Activated naive CD8-positive, alpha-beta T cell treated with anti-CD3 and anti-CD28 coated beads, Interleukin-2, amount 10 ng/mL, durations not matched to agents 7 days and 5 days (primary cell): ENCODE measurements at regions not wholly inside any gene's neighbourhood (a gene's known extent, or its start where the extent isn't known, plus 50 kb on each side); places are given as distances from the start of the nearest gene placed in this dataset.

Experiments
- ATAC-seq: fragments of 150-1000 bp; cut with Tn5 transposase; one replicate; pipeline ENCODE4 v1.10.0; 2021; ENCODE audit warnings: low read depth, moderate library complexity
- POLR2A ChIA-PET: fragments of 350-600 bp; sonication (Branson Sonifier 250); formaldehyde crosslinking; loops from one replicate; lab custom pipeline; 2021; ENCODE audit warnings: antibody characterized with exemption; lab: Charles Lee
- DNase-seq: peaks from one replicate; pipeline ENCODE4 v3.0.0; 2021
- H3K27ac Mint-ChIP-seq: one replicate; pipeline ENCODE4 v1.8.0; 2022; ENCODE audit warnings: mild to moderate bottlenecking, mixed read lengths
- H3K27me3 Mint-ChIP-seq: one replicate; pipeline ENCODE4 v1.8.0; 2022; ENCODE audit warnings: mild to moderate bottlenecking, moderate library complexity, mixed read lengths
- H3K36me3 Mint-ChIP-seq: one replicate; pipeline ENCODE4 v1.8.0; 2021; ENCODE audit warnings: mild to moderate bottlenecking, mixed read lengths
- H3K4me1 Mint-ChIP-seq: one replicate; pipeline ENCODE4 v1.8.0; 2021; ENCODE audit warnings: mixed read lengths
- H3K4me3 Mint-ChIP-seq: one replicate; pipeline ENCODE4 v1.8.0; 2022; ENCODE audit warnings: mild to moderate bottlenecking, moderate library complexity, mixed read lengths
- H3K9me3 Mint-ChIP-seq: one replicate; pipeline ENCODE4 v1.8.0; 2021; ENCODE audit warnings: mixed read lengths

- DNase-seq (no peak), ATAC-seq (no peak)
- no peak overlapping the region for H3K27ac Mint-ChIP-seq
- H3K27me3 Mint-ChIP-seq, result no peaks in the 10 kb centered on the region
- peaks cover 2% of the 10 kb centered on the region for H3K9me3 Mint-ChIP-seq
- POLR2A ChIA-PET, result no interaction called here
- H3K4me1 Mint-ChIP-seq, result no peaks in the 10 kb centered on the region
- no peak overlapping the region for H3K4me3 Mint-ChIP-seq
- H3K36me3 Mint-ChIP-seq, result no peaks in the 10 kb centered on the region
Observed at GRCh38 chr2:11904029-11904428, 157.6 kb downstream of the LPIN1 start.

GRCh38 chr2:11904941-11905340 lies 158.5 kb downstream of the LPIN1 start:
- ATAC-seq (no peak), DNase-seq (no peak)
- H3K27me3 Mint-ChIP-seq, result no peaks in the 10 kb centered on the region
- no peak overlapping the region for H3K4me3 Mint-ChIP-seq
- no peaks in the 10 kb centered on the region for H3K4me1 Mint-ChIP-seq
- POLR2A ChIA-PET, result no interaction called here
- H3K36me3 Mint-ChIP-seq, result no peaks in the 10 kb centered on the region
- peaks cover 2% of the 10 kb centered on the region for H3K9me3 Mint-ChIP-seq
- no peak overlapping the region for H3K27ac Mint-ChIP-seq

- Mint-ChIP-seq H3K9me3 (peaks cover 6% of the 10 kb centered on the region), H3K36me3 (no peaks in the 10 kb centered on the region), H3K4me3 (no peak overlapping the region), H3K27me3 (no peaks in the 10 kb centered on the region), H3K27ac (no peak overlapping the region), H3K4me1 (no peaks in the 10 kb centered on the region)
- ATAC-seq, result no peak
- POLR2A ChIA-PET, result no interaction called here
- no peak for DNase-seq
Observed at GRCh38 chr2:11907190-11907589, 160.8 kb downstream of the LPIN1 start.

- DNase-seq (no peak), ATAC-seq (no peak)
- H3K27ac Mint-ChIP-seq, result no peak overlapping the region
- POLR2A ChIA-PET, result no interaction called here
- H3K27me3 Mint-ChIP-seq, result no peaks in the 10 kb centered on the region
- no peaks in the 10 kb centered on the region for H3K4me1 Mint-ChIP-seq
- no peaks in the 10 kb centered on the region for H3K36me3 Mint-ChIP-seq
- H3K4me3 Mint-ChIP-seq, result no peak overlapping the region
- peaks cover 12% of the 10 kb centered on the region for H3K9me3 Mint-ChIP-seq
Observed at GRCh38 chr2:11910971-11911370, 164.5 kb downstream of the LPIN1 start.

GRCh38 chr2:11912980-11913379 lies 166.5 kb downstream of the LPIN1 start:
- Mint-ChIP-seq H3K27ac (no peak overlapping the region), H3K4me3 (no peak overlapping the region), H3K4me1 (no peaks in the 10 kb centered on the region), H3K27me3 (peaks cover 5% of the 10 kb centered on the region), H3K36me3 (no peaks in the 10 kb centered on the region), H3K9me3 (peaks cover 12% of the 10 kb centered on the region)
- DNase-seq (no peak), ATAC-seq (no peak)
- POLR2A ChIA-PET, result no interaction called here

- ATAC-seq (no peak), DNase-seq (no peak)
- POLR2A ChIA-PET, result no interaction called here
- Mint-ChIP-seq H3K27me3 (peaks cover 5% of the 10 kb centered on the region), H3K9me3 (peaks cover 12% of the 10 kb centered on the region), H3K36me3 (no peaks in the 10 kb centered on the region), H3K4me3 (no peak overlapping the region), H3K4me1 (no peaks in the 10 kb centered on the region), H3K27ac (no peak overlapping the region)
Observed at GRCh38 chr2:11914455-11914854, 168.0 kb downstream of the LPIN1 start.

GRCh38 chr2:11915650-11916049 lies 169.2 kb downstream of the LPIN1 start:
- no peaks in the 10 kb centered on the region for H3K4me1 Mint-ChIP-seq
- peaks cover 5% of the 10 kb centered on the region for H3K27me3 Mint-ChIP-seq
- POLR2A ChIA-PET, result no interaction called here
- H3K36me3 Mint-ChIP-seq, result no peaks in the 10 kb centered on the region
- H3K9me3 Mint-ChIP-seq, result peaks cover 10% of the 10 kb centered on the region
- DNase-seq, result no peak
- no peak overlapping the region for H3K4me3 Mint-ChIP-seq
- H3K27ac Mint-ChIP-seq, result no peak overlapping the region
- no peak for ATAC-seq

GRCh38 chr2:11919953-11920352 lies 173.5 kb downstream of the LPIN1 start:
- Mint-ChIP-seq H3K27me3 (peaks cover 8% of the 10 kb centered on the region), H3K36me3 (no peaks in the 10 kb centered on the region), H3K4me3 (no peak overlapping the region), H3K27ac (no peak overlapping the region), H3K9me3 (peaks cover 5% of the 10 kb centered on the region), H3K4me1 (peaks cover 3% of the 10 kb centered on the region)
- POLR2A ChIA-PET, result no interaction called here
- DNase-seq (no peak), ATAC-seq (no peak)

- POLR2A ChIA-PET, result no interaction called here
- peaks cover 4% of the 10 kb centered on the region for H3K9me3 Mint-ChIP-seq
- ATAC-seq, result no peak
- no peak overlapping the region for H3K4me3 Mint-ChIP-seq
- H3K4me1 Mint-ChIP-seq, result peaks cover 3% of the 10 kb centered on the region
- no peak for DNase-seq
- H3K27ac Mint-ChIP-seq, result no peak overlapping the region
- no peaks in the 10 kb centered on the region for H3K36me3 Mint-ChIP-seq
- peaks cover 8% of the 10 kb centered on the region for H3K27me3 Mint-ChIP-seq
Observed at GRCh38 chr2:11920993-11921583, 174.7 kb downstream of the LPIN1 start.

GRCh38 chr2:11922294-11922693 lies 175.9 kb downstream of the LPIN1 start:
- H3K27me3 Mint-ChIP-seq, result peaks cover 3% of the 10 kb centered on the region
- no peak for ATAC-seq
- H3K9me3 Mint-ChIP-seq, result peaks cover 4% of the 10 kb centered on the region
- no peaks in the 10 kb centered on the region for H3K36me3 Mint-ChIP-seq
- peaks cover 3% of the 10 kb centered on the region for H3K4me1 Mint-ChIP-seq
- no peak for DNase-seq
- POLR2A ChIA-PET, result no interaction called here
- H3K4me3 Mint-ChIP-seq, result no peak overlapping the region
- no peak overlapping the region for H3K27ac Mint-ChIP-seq

- DNase-seq (no peak), ATAC-seq (no peak)
- H3K36me3 Mint-ChIP-seq, result no peaks in the 10 kb centered on the region
- H3K27me3 Mint-ChIP-seq, result peaks cover 7% of the 10 kb centered on the region
- H3K4me1 Mint-ChIP-seq, result peaks cover 3% of the 10 kb centered on the region
- H3K27ac Mint-ChIP-seq, result no peak overlapping the region
- POLR2A ChIA-PET, result no interaction called here
- H3K9me3 Mint-ChIP-seq, result peaks cover 4% of the 10 kb centered on the region
- no peak overlapping the region for H3K4me3 Mint-ChIP-seq
Observed at GRCh38 chr2:11923935-11924334, 177.5 kb downstream of the LPIN1 start.

GRCh38 chr2:11925295-11926066 lies 179.0 kb downstream of the LPIN1 start:
- POLR2A ChIA-PET, result no interaction called here
- Mint-ChIP-seq H3K4me1 (peaks cover 3% of the 10 kb centered on the region), H3K36me3 (no peaks in the 10 kb centered on the region), H3K9me3 (peaks cover 7% of the 10 kb centered on the region), H3K4me3 (no peak overlapping the region), H3K27me3 (peaks cover 7% of the 10 kb centered on the region), H3K27ac (no peak overlapping the region)
- DNase-seq, result no peak
- no peak for ATAC-seq

GRCh38 chr2:11930211-11930761 lies 183.9 kb downstream of the LPIN1 start:
- no peak overlapping the region for H3K4me3 Mint-ChIP-seq
- ATAC-seq (no peak), DNase-seq (no peak)
- no peaks in the 10 kb centered on the region for H3K36me3 Mint-ChIP-seq
- peaks cover 10% of the 10 kb centered on the region for H3K9me3 Mint-ChIP-seq
- POLR2A ChIA-PET, result no interaction called here
- peaks cover 4% of the 10 kb centered on the region for H3K27me3 Mint-ChIP-seq
- peaks cover 2% of the 10 kb centered on the region for H3K4me1 Mint-ChIP-seq
- no peak overlapping the region for H3K27ac Mint-ChIP-seq

- DNase-seq, result no peak
- POLR2A ChIA-PET, result no interaction called here
- ATAC-seq, result no peak
- Mint-ChIP-seq H3K9me3 (peaks cover 8% of the 10 kb centered on the region), H3K36me3 (no peaks in the 10 kb centered on the region), H3K27ac (peak overlapping the region; percentile 63), H3K4me1 (peaks cover 2% of the 10 kb centered on the region), H3K4me3 (no peak overlapping the region), H3K27me3 (peaks cover 4% of the 10 kb centered on the region)
Observed at GRCh38 chr2:11932048-11932512, 185.6 kb downstream of the LPIN1 start.
